Neural cell (in vitro differentiated cells): ENCODE measurements at regions not wholly inside any gene's neighbourhood (a gene's known extent, or its start where the extent isn't known, plus 50 kb on each side); places are given as distances from the start of the nearest gene placed in this dataset.

Experiments
- CTCF ChIP-seq: fragments of 450-650 bp; IDR thresholded peaks from 2 replicates; pipeline ENCODE4 v1.5.1; 2014; ENCODE audit warnings: antibody characterized with exemption, mild to moderate bottlenecking, moderate library complexity; ENCODE audit not compliant: poor library complexity, severe bottlenecking
- EP300 ChIP-seq: fragments of 450-650 bp; conservative IDR thresholded peaks from 2 replicates; pipeline ENCODE4 v1.6.1; 2014; ENCODE audit warnings: antibody characterized with exemption, mild to moderate bottlenecking, moderate library complexity; ENCODE audit not compliant: poor library complexity, severe bottlenecking
- EZH2 ChIP-seq: fragments of 200-600, 300-800 bp; shearing (Covaris generic), sonication (generic); IDR thresholded peaks from 2 replicates; pipeline ENCODE4 v1.6.1; 2014; ENCODE audit warnings: antibody characterized with exemption, low read length, borderline replicate concordance, mild to moderate bottlenecking; ENCODE audit not compliant: insufficient read depth, poor library complexity, severe bottlenecking
- MXI1 ChIP-seq: fragments of 450-650 bp; conservative IDR thresholded peaks from 2 replicates; pipeline ENCODE4 v1.6.1; 2014; ENCODE audit warnings: antibody characterized with exemption, mild to moderate bottlenecking; ENCODE audit not compliant: poor library complexity, severe bottlenecking
- POLR2AphosphoS5 ChIP-seq: IDR thresholded peaks from 2 replicates; pipeline ENCODE4 v1.6.1; 2012
- REST ChIP-seq: IDR thresholded peaks from 2 replicates; pipeline ENCODE4 v1.6.1; 2012; ENCODE audit warnings: borderline replicate concordance
- SMC3 ChIP-seq: fragments of 450-650 bp; conservative IDR thresholded peaks from 2 replicates; pipeline ENCODE4 v1.6.1; 2014; ENCODE audit warnings: antibody characterized with exemption, mild to moderate bottlenecking, moderate library complexity; ENCODE audit not compliant: poor library complexity

- TF ChIP-seq CTCF: no peak
- no peak for TF ChIP-seq REST
- no peak for TF ChIP-seq POLR2AphosphoS5
- no peak for TF ChIP-seq EZH2
- TF ChIP-seq MXI1: no peak
- no peak for TF ChIP-seq EP300
- no peak for TF ChIP-seq SMC3
These were observed 102.7 kb upstream of the CPEB4 start for GRCh38 chr5:173785400-173785799.
